22Rv1 (cell line): ENCODE measurements at regions not wholly inside any gene's neighbourhood (a gene's known extent, or its start where the extent isn't known, plus 50 kb on each side); places are given as distances from the start of the nearest gene placed in this dataset.

Experiments
- ZFX ChIP-seq: fragments of 450-650 bp; IDR thresholded peaks from 2 replicates; pipeline ENCODE4 v1.6.1; 2017; ENCODE audit warnings: antibody characterized with exemption, borderline replicate concordance
- TF ChIP-seq, protein P1 (sequence below): fragments of 450-650 bp; IDR thresholded peaks from 2 replicates; pipeline ENCODE4 v1.5.1; 2017; ENCODE audit warnings: mild to moderate bottlenecking

DNA sequence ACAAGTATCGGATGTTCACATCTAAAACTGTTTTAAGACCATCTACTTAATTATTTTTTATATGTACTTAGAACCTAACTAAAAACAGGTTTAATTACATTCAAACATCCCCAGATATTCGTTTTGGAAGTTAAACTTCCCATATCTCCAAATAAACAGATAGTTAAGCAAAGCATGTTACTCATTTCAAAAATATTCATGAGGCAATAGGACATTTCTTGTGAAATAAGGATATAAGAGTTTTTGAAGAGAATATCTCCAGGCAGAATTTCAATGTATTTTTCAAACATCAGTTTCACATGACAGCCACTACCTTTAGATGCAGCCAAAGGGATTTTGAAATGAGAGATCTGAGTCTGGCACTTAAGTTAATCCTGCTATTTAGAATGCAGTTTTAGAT lies 697.5 kb downstream of the SLITRK1 start:
- TF ChIP-seq, protein P1, sequence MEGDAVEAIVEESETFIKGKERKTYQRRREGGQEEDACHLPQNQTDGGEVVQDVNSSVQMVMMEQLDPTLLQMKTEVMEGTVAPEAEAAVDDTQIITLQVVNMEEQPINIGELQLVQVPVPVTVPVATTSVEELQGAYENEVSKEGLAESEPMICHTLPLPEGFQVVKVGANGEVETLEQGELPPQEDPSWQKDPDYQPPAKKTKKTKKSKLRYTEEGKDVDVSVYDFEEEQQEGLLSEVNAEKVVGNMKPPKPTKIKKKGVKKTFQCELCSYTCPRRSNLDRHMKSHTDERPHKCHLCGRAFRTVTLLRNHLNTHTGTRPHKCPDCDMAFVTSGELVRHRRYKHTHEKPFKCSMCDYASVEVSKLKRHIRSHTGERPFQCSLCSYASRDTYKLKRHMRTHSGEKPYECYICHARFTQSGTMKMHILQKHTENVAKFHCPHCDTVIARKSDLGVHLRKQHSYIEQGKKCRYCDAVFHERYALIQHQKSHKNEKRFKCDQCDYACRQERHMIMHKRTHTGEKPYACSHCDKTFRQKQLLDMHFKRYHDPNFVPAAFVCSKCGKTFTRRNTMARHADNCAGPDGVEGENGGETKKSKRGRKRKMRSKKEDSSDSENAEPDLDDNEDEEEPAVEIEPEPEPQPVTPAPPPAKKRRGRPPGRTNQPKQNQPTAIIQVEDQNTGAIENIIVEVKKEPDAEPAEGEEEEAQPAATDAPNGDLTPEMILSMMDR, result no peak
- no peak for TF ChIP-seq ZFX
